OCI-LY1 (cell line): ENCODE measurements at regions not wholly inside any gene's neighbourhood (a gene's known extent, or its start where the extent isn't known, plus 50 kb on each side); places are given as distances from the start of the nearest gene placed in this dataset.

Source experiments
- EZH2 ChIP-seq: fragments of 200-600 bp; sonication (generic), shearing (Covaris generic); IDR thresholded peaks from 2 replicates; pipeline ENCODE4 v1.8.0; 2017; ENCODE audit warnings: borderline replicate concordance, mixed run types, mild to moderate bottlenecking, antibody characterized with exemption, low read length, moderate library complexity, mixed read lengths
- TF ChIP-seq, protein P1 (sequence below): fragments of 200-600 bp; sonication (generic), shearing (Covaris generic); IDR thresholded peaks from 2 replicates; pipeline ENCODE4 v1.5.1; 2017; ENCODE audit warnings: mild to moderate bottlenecking, antibody characterized with exemption, low read length, moderate library complexity, mixed read lengths

DNA sequence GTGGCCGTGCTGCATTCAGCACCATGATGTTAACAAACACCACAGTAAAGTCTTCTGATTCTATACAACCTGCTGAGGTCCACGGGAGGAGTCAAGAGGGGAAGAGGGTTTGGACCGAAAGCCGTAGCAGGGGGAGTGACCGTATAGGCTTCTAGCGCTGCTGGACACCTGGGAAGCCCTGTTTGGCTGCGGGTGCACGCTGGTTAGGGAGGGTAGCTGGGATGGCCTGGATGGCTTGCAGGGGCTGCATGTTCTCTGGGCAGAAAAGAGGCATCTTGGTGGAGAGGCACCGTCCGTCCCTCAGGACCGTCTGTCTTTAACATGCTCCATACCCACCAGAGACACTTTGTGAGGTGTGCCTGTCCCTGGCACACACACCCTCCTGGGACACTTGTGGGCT lies 251.0 kb upstream of the IRX1 start:
- TF ChIP-seq, protein P1, sequence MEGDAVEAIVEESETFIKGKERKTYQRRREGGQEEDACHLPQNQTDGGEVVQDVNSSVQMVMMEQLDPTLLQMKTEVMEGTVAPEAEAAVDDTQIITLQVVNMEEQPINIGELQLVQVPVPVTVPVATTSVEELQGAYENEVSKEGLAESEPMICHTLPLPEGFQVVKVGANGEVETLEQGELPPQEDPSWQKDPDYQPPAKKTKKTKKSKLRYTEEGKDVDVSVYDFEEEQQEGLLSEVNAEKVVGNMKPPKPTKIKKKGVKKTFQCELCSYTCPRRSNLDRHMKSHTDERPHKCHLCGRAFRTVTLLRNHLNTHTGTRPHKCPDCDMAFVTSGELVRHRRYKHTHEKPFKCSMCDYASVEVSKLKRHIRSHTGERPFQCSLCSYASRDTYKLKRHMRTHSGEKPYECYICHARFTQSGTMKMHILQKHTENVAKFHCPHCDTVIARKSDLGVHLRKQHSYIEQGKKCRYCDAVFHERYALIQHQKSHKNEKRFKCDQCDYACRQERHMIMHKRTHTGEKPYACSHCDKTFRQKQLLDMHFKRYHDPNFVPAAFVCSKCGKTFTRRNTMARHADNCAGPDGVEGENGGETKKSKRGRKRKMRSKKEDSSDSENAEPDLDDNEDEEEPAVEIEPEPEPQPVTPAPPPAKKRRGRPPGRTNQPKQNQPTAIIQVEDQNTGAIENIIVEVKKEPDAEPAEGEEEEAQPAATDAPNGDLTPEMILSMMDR, result no peak
- TF ChIP-seq EZH2, result no peak
